Breast epithelium (tissue), 3 donors: ENCODE measurements at regions not wholly inside any gene's neighbourhood (a gene's known extent, or its start where the extent isn't known, plus 50 kb on each side); places are given as distances from the start of the nearest gene placed in this dataset.

Experiments
- CTCF ChIP-seq, 3 donors: fragments of 450-650 bp; IDR thresholded peaks; one replicate each; pipeline ENCODE4 v1.5.1; 2016 to 2017; ENCODE audit warnings: antibody characterized with exemption in 3 of 3, mild to moderate bottlenecking in 3 of 3, moderate library complexity in 3 of 3
- POLR2AphosphoS5 ChIP-seq, 3 donors: sonication (generic); formaldehyde crosslinking; IDR thresholded peaks; one replicate each; pipeline ENCODE4 v1.6.1; 2017; ENCODE audit warnings: antibody characterized with exemption in 3 of 3

- TF ChIP-seq CTCF (IDR thresholded peaks at IDR 0.05) = no peak
- no peak for TF ChIP-seq POLR2AphosphoS5 (IDR thresholded peaks at IDR 0.05)
Measured at GRCh38 chr14:101039031-101039754, 135.7 kb upstream of the RTL1 start.
